Stimulated activated CD8-positive, alpha-beta memory T cell treated with anti-CD3 and anti-CD28 coated beads, Interleukin-7, amount 100 ng/mL, for 1 hour (primary cell): ENCODE measurements at regions not wholly inside any gene's neighbourhood (a gene's known extent, or its start where the extent isn't known, plus 50 kb on each side); places are given as distances from the start of the nearest gene placed in this dataset.
"Not testable (repeated sequence)": the region's sequence is repeated elsewhere in the genome, so short reads cannot be mapped to it uniquely, and the experiment has no call there.

Experiments used
- DNase-seq, 2 donors: peaks; one replicate each; pipeline ENCODE4 v3.0.0-alpha.2; 2020; ENCODE audit warnings: low read depth in 2 of 2

DNA sequence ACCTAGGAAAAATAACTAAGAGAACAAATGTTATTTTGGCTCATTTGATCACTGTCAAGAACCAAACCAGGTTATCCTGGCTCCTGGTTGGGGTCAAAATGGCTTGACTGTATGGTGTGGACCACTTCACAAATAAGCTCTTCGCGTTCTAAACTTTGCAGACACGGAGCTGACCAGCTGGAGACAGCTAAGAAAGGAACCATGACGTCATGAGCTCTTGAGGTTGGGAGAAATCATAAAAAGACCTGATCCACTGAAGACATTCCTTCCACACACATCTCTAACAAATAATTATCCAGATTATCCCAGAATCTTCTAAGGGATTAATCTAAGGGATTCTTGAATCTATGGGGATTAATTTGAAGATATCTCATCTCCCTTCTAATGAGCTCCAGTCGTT lies 321.5 kb upstream of the IGF1R start:
- DNase-seq: no peak

- no peak for DNase-seq
Measured at GRCh38 chr15:98330258-98330657, 318.1 kb upstream of the IGF1R start.

DNA sequence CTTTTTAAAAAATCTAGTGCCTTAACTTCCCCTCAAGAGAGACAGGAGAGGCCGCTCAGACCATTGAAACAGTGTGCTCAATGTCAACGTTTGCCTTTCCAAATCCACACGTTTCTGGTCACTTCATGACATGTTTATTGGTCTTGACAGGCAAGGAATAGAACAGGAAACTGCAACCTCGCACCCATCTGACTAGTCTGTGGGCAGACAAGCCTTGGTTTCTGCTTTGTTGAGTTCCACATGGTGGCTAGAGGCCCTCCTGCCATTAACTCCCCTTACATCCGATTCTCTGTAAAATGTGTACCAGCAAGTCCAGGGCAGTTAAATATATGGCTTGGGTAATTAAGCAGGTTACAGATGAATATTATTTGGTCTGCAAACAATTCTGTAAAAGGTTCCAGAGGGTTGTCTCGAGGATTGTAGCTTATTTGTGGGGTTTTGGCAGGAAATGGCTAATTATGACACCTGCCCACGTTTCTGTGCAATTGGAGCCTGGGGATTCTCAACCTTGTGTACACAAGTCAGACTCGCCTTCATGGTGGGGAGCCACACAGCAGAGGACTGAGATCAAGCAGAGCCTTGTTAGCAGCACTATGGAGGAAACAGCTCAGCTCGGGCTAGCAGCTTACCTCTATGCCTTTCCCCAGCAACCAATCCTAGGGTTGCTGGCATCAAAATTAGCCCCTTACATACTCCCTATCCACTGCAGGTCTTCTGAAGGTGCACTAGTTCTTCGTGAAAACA lies 317.5 kb upstream of the IGF1R start:
- no peak for DNase-seq

GRCh38 chr15:98331676-98332075 lies 316.7 kb upstream of the IGF1R start:
- no peak for DNase-seq

GRCh38 chr15:98333251-98333650 lies 315.1 kb upstream of the IGF1R start:
- no peak for DNase-seq

DNA sequence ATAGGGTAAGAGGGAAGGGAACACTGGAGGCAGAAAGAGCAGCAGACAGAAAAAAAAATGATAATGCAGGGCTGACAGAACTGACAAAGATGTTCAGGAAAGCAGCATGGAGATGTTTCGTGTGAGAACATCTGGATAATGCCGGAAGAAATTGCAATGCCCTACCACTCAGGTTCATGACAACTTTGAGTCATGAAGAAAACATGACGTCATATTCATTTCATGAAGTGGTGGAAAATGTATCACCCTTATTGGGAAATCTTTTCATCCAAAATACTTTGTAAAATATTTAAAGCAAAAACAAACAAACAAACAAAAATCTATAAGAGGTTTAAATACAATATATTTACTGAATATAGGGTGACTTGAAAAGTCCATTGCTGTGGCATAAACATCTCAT lies 305.4 kb upstream of the IGF1R start:
- DNase-seq: no peak

- DNase-seq: no peak
Measured at GRCh38 chr15:98344591-98344990, 303.7 kb upstream of the IGF1R start.

DNA sequence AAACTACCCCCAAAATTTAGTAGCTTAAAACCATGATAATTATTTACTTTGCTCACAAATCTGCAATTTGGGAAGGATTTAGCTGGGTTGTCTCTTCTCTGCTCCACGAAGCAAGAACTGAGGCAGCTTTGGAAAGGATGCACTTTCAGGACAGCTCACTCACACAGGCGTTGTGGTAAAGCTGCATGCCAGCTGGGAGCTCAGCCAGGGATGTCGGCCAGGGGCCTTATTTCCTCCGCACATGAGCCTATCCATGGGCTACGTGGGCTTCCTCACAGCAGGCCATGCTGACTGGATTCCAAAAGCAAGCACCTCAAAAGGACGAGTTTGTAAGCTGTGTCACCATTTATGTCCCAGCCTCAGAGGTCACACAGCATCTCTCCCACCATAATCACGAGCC lies 301.3 kb upstream of the IGF1R start:
- DNase-seq: no peak

- no peak for DNase-seq
Measured at GRCh38 chr15:98347866-98348265, 300.5 kb upstream of the IGF1R start.

DNA sequence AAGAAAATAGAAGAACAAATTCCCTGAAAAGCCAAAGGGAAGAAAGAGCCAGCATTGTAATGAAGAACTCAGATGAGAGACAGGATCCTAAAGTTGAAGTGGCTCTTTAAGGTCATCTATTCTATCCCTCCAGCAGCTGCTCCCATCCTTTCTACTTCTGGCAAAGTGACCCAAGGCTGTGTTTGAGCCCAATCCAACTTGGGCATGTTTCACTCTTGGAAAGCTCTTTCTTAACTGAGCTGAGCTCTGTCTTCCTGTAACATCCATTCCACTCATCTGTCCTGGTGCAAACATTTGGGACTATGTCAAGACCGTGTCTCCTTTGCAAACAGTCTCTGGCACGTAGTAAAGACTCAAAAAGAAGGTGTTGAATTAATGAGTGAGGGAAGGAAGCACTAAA lies 298.1 kb upstream of the IGF1R start:
- DNase-seq: no peak

- DNase-seq: not testable (repeated sequence)
Measured at GRCh38 chr15:98358274-98358673, 290.1 kb upstream of the IGF1R start.

DNA sequence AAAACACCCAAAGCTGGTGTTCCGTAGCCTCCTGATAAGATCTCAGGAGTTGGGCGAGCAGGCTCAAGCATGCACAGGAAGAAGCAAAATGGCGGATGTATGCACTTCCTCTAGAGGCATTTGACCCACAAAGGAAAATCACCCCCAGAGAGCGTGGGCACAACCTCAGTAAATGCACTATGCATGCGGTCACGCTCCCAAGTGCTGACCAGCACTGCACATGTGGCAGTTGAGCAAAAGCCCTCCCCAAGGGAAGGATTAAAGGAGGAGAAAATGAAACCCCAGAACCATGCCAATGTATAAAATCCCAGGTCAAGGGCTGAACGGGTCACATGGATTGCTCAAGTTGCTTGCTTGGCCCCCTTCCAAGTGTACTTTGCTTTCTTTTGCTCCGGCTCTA lies 289.4 kb upstream of the IGF1R start:
- no peak for DNase-seq

DNA sequence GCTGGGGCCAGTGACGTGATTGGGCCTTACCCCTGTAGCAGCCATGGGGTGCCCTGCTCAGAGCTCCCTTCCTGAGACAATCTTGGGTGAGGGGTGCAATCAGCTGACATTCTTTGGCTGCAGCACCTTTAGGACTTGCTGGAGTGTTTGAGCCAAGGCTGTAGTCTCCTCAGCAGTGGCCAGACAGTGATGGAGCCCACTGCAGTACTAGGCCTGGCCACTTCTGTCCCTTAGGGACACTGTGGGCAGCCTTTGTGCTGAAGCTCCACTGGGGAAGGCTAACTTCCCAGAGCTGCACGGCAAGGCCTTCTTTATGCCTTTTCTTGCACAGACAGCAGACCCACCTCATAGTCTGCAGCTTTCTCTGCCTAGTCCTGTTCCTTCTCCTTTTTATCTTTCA lies 284.9 kb upstream of the IGF1R start:
- no peak for DNase-seq

GRCh38 chr15:98363955-98364354 lies 284.4 kb upstream of the IGF1R start:
- DNase-seq: no peak

- no peak for DNase-seq
Measured at GRCh38 chr15:98369081-98369716, 279.1 kb upstream of the IGF1R start.

- no peak for DNase-seq
Measured at GRCh38 chr15:98375513-98376340, 272.6 kb upstream of the IGF1R start.

DNA sequence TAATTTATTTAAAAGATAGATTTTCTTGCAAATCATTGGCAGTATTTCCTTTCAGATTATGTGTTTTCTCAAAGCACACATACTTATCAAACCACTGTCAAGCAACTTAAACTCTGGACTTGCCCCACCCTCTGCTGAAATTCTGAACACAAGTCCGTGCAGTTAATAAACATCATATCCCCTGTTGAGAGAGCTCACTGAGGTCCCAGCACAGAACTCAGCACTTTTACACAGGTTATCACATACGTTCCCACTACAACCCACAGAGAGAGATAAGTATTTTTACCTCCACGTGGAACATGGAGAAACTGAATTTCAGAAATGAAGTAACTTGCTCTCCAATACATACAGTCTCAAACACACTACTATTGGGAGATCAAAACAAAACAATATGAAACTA lies 267.6 kb upstream of the IGF1R start:
- no peak for DNase-seq

DNA sequence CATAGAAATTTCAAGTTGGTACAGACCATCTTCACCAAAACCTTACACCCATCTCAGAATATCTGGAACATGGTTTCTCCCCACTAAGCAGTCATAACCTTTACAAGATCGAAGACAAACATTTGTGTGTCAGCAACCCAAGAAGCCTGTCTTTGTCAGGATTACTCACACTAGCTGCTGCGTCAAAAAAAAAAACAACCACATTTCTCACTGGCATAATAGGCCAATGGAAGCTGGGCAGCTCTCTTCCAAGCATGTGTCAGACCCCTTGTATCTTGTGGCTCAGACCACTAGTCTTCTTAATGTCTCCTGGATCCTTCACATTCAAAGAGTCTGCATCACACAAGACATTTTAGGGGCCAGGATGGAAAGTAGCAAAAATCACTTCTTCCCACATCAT lies 266.9 kb upstream of the IGF1R start:
- no peak for DNase-seq

DNA sequence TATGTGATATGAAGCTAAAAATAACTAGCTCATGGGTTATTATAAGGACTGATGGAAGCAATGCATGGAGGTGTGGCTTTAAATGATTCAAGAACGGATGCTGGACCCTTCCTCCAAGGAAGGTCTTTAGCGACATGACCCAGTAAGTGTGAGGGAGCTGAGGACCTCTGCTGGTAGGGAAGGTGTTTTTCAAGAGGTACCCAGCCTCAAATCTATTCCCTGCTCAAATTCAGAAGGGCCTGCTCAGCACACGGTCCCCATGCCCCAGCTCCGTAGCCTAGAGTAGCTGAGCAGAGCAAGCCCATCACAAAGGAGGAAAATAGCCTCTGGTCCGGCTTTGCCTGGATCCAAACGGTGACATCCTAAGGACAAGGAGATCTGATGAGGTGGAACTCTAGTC lies 266.2 kb upstream of the IGF1R start:
- no peak for DNase-seq

- DNase-seq: no peak
Measured at GRCh38 chr15:98383571-98383970, 264.8 kb upstream of the IGF1R start.

- no peak for DNase-seq
Measured at GRCh38 chr15:98384328-98385029, 263.9 kb upstream of the IGF1R start.

- no peak for DNase-seq
Measured at GRCh38 chr15:98385752-98386381, 262.5 kb upstream of the IGF1R start.
